ENCODE measurements at regions not wholly inside any gene's neighbourhood (a gene's known extent, or its start where the extent isn't known, plus 50 kb on each side); places are given as distances from the start of the nearest gene placed in this dataset.

DNA sequence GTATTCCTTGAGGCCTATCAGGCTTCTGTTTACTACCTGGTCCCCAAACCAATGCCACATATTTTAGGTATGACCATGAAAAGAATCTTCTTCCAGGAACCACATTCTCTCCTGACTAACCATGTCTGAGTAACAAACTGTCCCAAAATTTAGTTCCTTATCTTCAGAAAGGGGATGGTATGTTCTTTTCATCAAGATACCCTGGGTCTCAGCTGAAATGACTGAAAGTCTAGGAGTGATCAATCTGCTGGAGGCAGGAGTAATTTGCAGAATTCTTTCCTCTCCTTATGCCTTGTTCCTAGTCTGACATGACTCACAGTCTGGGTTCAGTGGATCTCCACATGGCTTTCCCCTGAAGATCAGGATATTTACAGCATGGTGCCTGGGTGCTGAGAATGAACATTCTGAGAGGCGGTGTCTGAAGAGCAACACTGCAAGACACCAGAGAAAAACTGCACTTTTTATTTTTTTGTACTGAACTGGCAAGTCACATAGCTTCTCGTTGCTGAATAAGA lies 665.5 kb downstream of the TLL1 start:
- no peak for TF ChIP-seq POLR2A (IDR thresholded peaks at IDR 0.05; ENCODE audit: borderline replicate concordance, extremely low read depth, insufficient read depth, insufficient read length)
- TF ChIP-seq, protein P1, sequence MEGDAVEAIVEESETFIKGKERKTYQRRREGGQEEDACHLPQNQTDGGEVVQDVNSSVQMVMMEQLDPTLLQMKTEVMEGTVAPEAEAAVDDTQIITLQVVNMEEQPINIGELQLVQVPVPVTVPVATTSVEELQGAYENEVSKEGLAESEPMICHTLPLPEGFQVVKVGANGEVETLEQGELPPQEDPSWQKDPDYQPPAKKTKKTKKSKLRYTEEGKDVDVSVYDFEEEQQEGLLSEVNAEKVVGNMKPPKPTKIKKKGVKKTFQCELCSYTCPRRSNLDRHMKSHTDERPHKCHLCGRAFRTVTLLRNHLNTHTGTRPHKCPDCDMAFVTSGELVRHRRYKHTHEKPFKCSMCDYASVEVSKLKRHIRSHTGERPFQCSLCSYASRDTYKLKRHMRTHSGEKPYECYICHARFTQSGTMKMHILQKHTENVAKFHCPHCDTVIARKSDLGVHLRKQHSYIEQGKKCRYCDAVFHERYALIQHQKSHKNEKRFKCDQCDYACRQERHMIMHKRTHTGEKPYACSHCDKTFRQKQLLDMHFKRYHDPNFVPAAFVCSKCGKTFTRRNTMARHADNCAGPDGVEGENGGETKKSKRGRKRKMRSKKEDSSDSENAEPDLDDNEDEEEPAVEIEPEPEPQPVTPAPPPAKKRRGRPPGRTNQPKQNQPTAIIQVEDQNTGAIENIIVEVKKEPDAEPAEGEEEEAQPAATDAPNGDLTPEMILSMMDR (IDR thresholded peaks at IDR 0.05 in 2 of 3, conservative IDR thresholded peaks at IDR 0.05 in 1 of 3; ENCODE audit: borderline replicate concordance in 1 of 3, insufficient read depth in 1 of 3, low read depth in 2 of 3, low read length in 2 of 3) = no peak
- TF ChIP-seq, protein P2, sequence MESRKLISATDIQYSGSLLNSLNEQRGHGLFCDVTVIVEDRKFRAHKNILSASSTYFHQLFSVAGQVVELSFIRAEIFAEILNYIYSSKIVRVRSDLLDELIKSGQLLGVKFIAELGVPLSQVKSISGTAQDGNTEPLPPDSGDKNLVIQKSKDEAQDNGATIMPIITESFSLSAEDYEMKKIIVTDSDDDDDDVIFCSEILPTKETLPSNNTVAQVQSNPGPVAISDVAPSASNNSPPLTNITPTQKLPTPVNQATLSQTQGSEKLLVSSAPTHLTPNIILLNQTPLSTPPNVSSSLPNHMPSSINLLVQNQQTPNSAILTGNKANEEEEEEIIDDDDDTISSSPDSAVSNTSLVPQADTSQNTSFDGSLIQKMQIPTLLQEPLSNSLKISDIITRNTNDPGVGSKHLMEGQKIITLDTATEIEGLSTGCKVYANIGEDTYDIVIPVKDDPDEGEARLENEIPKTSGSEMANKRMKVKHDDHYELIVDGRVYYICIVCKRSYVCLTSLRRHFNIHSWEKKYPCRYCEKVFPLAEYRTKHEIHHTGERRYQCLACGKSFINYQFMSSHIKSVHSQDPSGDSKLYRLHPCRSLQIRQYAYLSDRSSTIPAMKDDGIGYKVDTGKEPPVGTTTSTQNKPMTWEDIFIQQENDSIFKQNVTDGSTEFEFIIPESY (IDR thresholded peaks at IDR 0.05; ENCODE audit: extremely low read depth, insufficient replicate concordance, low read length) = no peak
- TF ChIP-seq, protein P3, sequence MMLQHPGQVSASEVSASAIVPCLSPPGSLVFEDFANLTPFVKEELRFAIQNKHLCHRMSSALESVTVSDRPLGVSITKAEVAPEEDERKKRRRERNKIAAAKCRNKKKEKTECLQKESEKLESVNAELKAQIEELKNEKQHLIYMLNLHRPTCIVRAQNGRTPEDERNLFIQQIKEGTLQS (IDR thresholded peaks at IDR 0.05) = no peak
- TF ChIP-seq SIN3A (IDR thresholded peaks at IDR 0.05; ENCODE audit: low read depth) = no peak
- no peak for TF ChIP-seq CEBPB (IDR thresholded peaks at IDR 0.05; ENCODE audit: low read depth)
- no peak for TF ChIP-seq EZH2phosphoT487 (IDR thresholded peaks at IDR 0.05; ENCODE audit: borderline replicate concordance)
- no peak for TF ChIP-seq RAD21 (IDR thresholded peaks at IDR 0.05; ENCODE audit: low read depth)
- no peak for TF ChIP-seq EZH2 (IDR thresholded peaks at IDR 0.05)
- TF ChIP-seq POLR2AphosphoS5 (IDR thresholded peaks at IDR 0.05; ENCODE audit: low read depth, low read length) = no peak
- TF ChIP-seq EGR1 (IDR thresholded peaks at IDR 0.05; ENCODE audit: low read depth) = no peak
- TF ChIP-seq, protein P4, sequence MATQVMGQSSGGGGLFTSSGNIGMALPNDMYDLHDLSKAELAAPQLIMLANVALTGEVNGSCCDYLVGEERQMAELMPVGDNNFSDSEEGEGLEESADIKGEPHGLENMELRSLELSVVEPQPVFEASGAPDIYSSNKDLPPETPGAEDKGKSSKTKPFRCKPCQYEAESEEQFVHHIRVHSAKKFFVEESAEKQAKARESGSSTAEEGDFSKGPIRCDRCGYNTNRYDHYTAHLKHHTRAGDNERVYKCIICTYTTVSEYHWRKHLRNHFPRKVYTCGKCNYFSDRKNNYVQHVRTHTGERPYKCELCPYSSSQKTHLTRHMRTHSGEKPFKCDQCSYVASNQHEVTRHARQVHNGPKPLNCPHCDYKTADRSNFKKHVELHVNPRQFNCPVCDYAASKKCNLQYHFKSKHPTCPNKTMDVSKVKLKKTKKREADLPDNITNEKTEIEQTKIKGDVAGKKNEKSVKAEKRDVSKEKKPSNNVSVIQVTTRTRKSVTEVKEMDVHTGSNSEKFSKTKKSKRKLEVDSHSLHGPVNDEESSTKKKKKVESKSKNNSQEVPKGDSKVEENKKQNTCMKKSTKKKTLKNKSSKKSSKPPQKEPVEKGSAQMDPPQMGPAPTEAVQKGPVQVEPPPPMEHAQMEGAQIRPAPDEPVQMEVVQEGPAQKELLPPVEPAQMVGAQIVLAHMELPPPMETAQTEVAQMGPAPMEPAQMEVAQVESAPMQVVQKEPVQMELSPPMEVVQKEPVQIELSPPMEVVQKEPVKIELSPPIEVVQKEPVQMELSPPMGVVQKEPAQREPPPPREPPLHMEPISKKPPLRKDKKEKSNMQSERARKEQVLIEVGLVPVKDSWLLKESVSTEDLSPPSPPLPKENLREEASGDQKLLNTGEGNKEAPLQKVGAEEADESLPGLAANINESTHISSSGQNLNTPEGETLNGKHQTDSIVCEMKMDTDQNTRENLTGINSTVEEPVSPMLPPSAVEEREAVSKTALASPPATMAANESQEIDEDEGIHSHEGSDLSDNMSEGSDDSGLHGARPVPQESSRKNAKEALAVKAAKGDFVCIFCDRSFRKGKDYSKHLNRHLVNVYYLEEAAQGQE (IDR thresholded peaks at IDR 0.05; ENCODE audit: low read depth) = no peak
- TF ChIP-seq TCF7L2 (IDR thresholded peaks at IDR 0.05; ENCODE audit: borderline replicate concordance, extremely low read depth, insufficient read depth, insufficient read length) = no peak
- TF ChIP-seq YY1 (IDR thresholded peaks at IDR 0.05; ENCODE audit: extremely low read depth, insufficient replicate concordance, low read depth, low read length) = no peak

Measured in HCT116 (cell line).